ENCODE measurements at regions not wholly inside any gene's neighbourhood (a gene's known extent, or its start where the extent isn't known, plus 50 kb on each side); places are given as distances from the start of the nearest gene placed in this dataset.
"Not testable (repeated sequence)": the region's sequence is repeated elsewhere in the genome, so short reads cannot be mapped to it uniquely, and the experiment has no call there.

GRCh38 chr13:97724450-97724849 lies 229.0 kb upstream of the IPO5 start:
- DNase-seq (ENCODE audit: low read depth) = no peak

GRCh38 chr13:97726664-97727280 lies 226.7 kb upstream of the IPO5 start:
- DNase-seq (ENCODE audit: low read depth) = no peak

- no peak for DNase-seq (ENCODE audit: low read depth)
Measured at GRCh38 chr13:97727991-97728390, 225.5 kb upstream of the IPO5 start.

- no peak for DNase-seq (ENCODE audit: low read depth)
Measured at GRCh38 chr13:97736436-97736835, 217.0 kb upstream of the IPO5 start.

GRCh38 chr13:97742084-97742483 lies 211.4 kb upstream of the IPO5 start:
- no peak for DNase-seq (ENCODE audit: low read depth)

- DNase-seq (ENCODE audit: low read depth) = no peak
Measured at GRCh38 chr13:97743938-97744337, 209.5 kb upstream of the IPO5 start.

GRCh38 chr13:97746649-97747048 lies 206.8 kb upstream of the IPO5 start:
- DNase-seq (ENCODE audit: low read depth) = no peak

- no peak for DNase-seq (ENCODE audit: low read depth)
Measured at GRCh38 chr13:97749174-97749573, 204.3 kb upstream of the IPO5 start.

GRCh38 chr13:97751477-97751876 lies 202.0 kb upstream of the IPO5 start:
- no peak for DNase-seq (ENCODE audit: low read depth)

- DNase-seq (ENCODE audit: low read depth) = no peak
Measured at GRCh38 chr13:97752961-97753668, 200.4 kb upstream of the IPO5 start.

- no peak for DNase-seq (ENCODE audit: low read depth)
Measured at GRCh38 chr13:97753942-97754670, 199.4 kb upstream of the IPO5 start.

- DNase-seq (ENCODE audit: low read depth) = no peak
Measured at GRCh38 chr13:97757807-97758206, 195.7 kb upstream of the IPO5 start.

- DNase-seq (ENCODE audit: low read depth) = no peak
Measured at GRCh38 chr13:97758317-97758716, 195.2 kb upstream of the IPO5 start.

GRCh38 chr13:97761796-97762540 lies 191.5 kb upstream of the IPO5 start:
- no peak for DNase-seq (ENCODE audit: low read depth)

- no peak for DNase-seq (ENCODE audit: low read depth)
Measured at GRCh38 chr13:97766749-97767148, 186.7 kb upstream of the IPO5 start.

GRCh38 chr13:97768134-97768533 lies 185.3 kb upstream of the IPO5 start:
- DNase-seq (ENCODE audit: low read depth) = no peak

GRCh38 chr13:97770231-97770630 lies 183.2 kb upstream of the IPO5 start:
- not testable (repeated sequence) for DNase-seq (ENCODE audit: low read depth)

- not testable (repeated sequence) for DNase-seq (ENCODE audit: low read depth)
Measured at GRCh38 chr13:97772466-97772865, 181.0 kb upstream of the IPO5 start.

- DNase-seq (ENCODE audit: low read depth) = not testable (repeated sequence)
Measured at GRCh38 chr13:97774391-97775100, 178.9 kb upstream of the IPO5 start.

- DNase-seq (ENCODE audit: low read depth) = no peak
Measured at GRCh38 chr13:97780486-97780885, 173.0 kb upstream of the IPO5 start.

- DNase-seq (ENCODE audit: low read depth) = no peak
Measured at GRCh38 chr13:97781891-97782305, 171.6 kb upstream of the IPO5 start.

- DNase-seq (ENCODE audit: low read depth) = no peak
Measured at GRCh38 chr13:97786510-97786909, 167.0 kb upstream of the IPO5 start.
